H9 (cell line): ENCODE measurements at regions not wholly inside any gene's neighbourhood (a gene's known extent, or its start where the extent isn't known, plus 50 kb on each side); places are given as distances from the start of the nearest gene placed in this dataset.
A peak's percentile ranks its signal among the peaks of the same experiment; 100 is the strongest.

Source experiments
- DNase-seq: peaks from one replicate; pipeline ENCODE4 v3.0.0-alpha.2; 2017
- H2AFZ ChIP-seq: one replicate; pipeline ENCODE4 v1.6.1; 2013; ENCODE audit warnings: mild to moderate bottlenecking, low read length, control low read depth, moderate library complexity
- H2AK5ac ChIP-seq: 2 replicates; pipeline ENCODE4 v1.6.1; 2013; ENCODE audit warnings: low read length, control low read depth, mixed read lengths; ENCODE audit not compliant: insufficient read length
- H2BK120ac ChIP-seq: one replicate; pipeline ENCODE4 v1.6.1; 2013; ENCODE audit warnings: low read depth, mild to moderate bottlenecking, low read length, control low read depth, inconsistent platforms; ENCODE audit not compliant: poor library complexity, severe bottlenecking
- H2BK12ac ChIP-seq: 2 replicates; pipeline ENCODE4 v1.6.1; 2013; ENCODE audit warnings: low read length, control low read depth, mixed read lengths, low read depth; ENCODE audit not compliant: insufficient read length
- H2BK15ac ChIP-seq: 2 replicates; pipeline ENCODE4 v1.6.1; 2013; ENCODE audit warnings: low read depth, low read length, control low read depth
- H2BK20ac ChIP-seq: one replicate; pipeline ENCODE4 v1.6.1; 2013; ENCODE audit warnings: low read depth, mild to moderate bottlenecking, low read length, control low read depth, inconsistent platforms; ENCODE audit not compliant: poor library complexity, severe bottlenecking
- H2BK5ac ChIP-seq: 2 replicates; pipeline ENCODE4 v1.6.1; 2013; ENCODE audit warnings: low read length, control low read depth, mixed read lengths; ENCODE audit not compliant: insufficient read length
- H3K14ac ChIP-seq: 2 replicates; pipeline ENCODE4 v1.6.1; 2013; ENCODE audit warnings: low read length, control low read depth; ENCODE audit not compliant: insufficient read depth
- H3K18ac ChIP-seq: 2 replicates; pipeline ENCODE4 v1.6.1; 2013; ENCODE audit warnings: low read depth, mild to moderate bottlenecking, mixed read lengths, low read length, control low read depth; ENCODE audit not compliant: insufficient read length
- H3K23ac ChIP-seq: 2 replicates; pipeline ENCODE4 v1.6.1; 2013; ENCODE audit warnings: low read length, control low read depth, mixed read lengths, low read depth; ENCODE audit not compliant: insufficient read length
- H3K23me2 ChIP-seq: 2 replicates; pipeline ENCODE4 v1.6.1; 2013; ENCODE audit warnings: low read depth, mild to moderate bottlenecking, mixed read lengths, low read length, control low read depth; ENCODE audit not compliant: insufficient read length, poor library complexity, severe bottlenecking
- H3K27ac ChIP-seq: 2 replicates; pipeline ENCODE4 v1.5.1; 2013; ENCODE audit warnings: low read length, control low read depth, mixed read lengths, low read depth; ENCODE audit not compliant: insufficient read length
- H3K27me3 ChIP-seq: 2 replicates; pipeline ENCODE4 v1.6.1; 2013; ENCODE audit warnings: low read length, control low read depth, inconsistent platforms; ENCODE audit not compliant: insufficient read depth
- H3K4ac ChIP-seq: 2 replicates; pipeline ENCODE4 v1.6.1; 2013; ENCODE audit warnings: low read depth, mild to moderate bottlenecking, control low read depth, inconsistent platforms, low read length, moderate library complexity
- H3K4me1 ChIP-seq: 2 replicates; pipeline ENCODE4 v1.6.1; 2013; ENCODE audit warnings: low read length, control low read depth, inconsistent platforms; ENCODE audit not compliant: insufficient read depth
- H3K4me2 ChIP-seq: 2 replicates; pipeline ENCODE4 v1.6.1; 2013; ENCODE audit warnings: low read length, control low read depth, mixed read lengths; ENCODE audit not compliant: insufficient read length, insufficient read depth
- H3K56ac ChIP-seq: 2 replicates; pipeline ENCODE4 v1.6.1; 2013; ENCODE audit warnings: low read depth, mild to moderate bottlenecking, mixed read lengths, low read length, control low read depth; ENCODE audit not compliant: insufficient read length
- H3K79me1 ChIP-seq: 2 replicates; pipeline ENCODE4 v1.6.1; 2013; ENCODE audit warnings: low read depth, mild to moderate bottlenecking, moderate library complexity, low read length, control low read depth, inconsistent platforms; ENCODE audit not compliant: insufficient read depth, poor library complexity, severe bottlenecking
- H3K79me2 ChIP-seq: 2 replicates; pipeline ENCODE4 v1.6.1; 2013; ENCODE audit warnings: low read length, control low read depth, inconsistent platforms; ENCODE audit not compliant: insufficient read depth
- H3K9ac ChIP-seq: 2 replicates; pipeline ENCODE4 v1.6.1; 2013; ENCODE audit warnings: low read length, control low read depth, mixed read lengths; ENCODE audit not compliant: insufficient read length; ENCODE audit errors: extremely low read depth
- H3K9me3 ChIP-seq: one replicate; pipeline ENCODE4 v1.6.1; 2013; ENCODE audit warnings: low read depth, low read length, inconsistent platforms; ENCODE audit not compliant: control insufficient read depth
- H3T11ph ChIP-seq: one replicate; pipeline ENCODE4 v1.6.1; 2013; ENCODE audit warnings: mild to moderate bottlenecking, low read length, control low read depth, inconsistent platforms
- H4K20me1 ChIP-seq: one replicate; pipeline ENCODE4 v1.6.1; 2013; ENCODE audit not compliant: control insufficient read depth, insufficient read length, insufficient read depth
- H4K5ac ChIP-seq: 2 replicates; pipeline ENCODE4 v1.6.1; 2013; ENCODE audit warnings: low read depth, mild to moderate bottlenecking, mixed read lengths, low read length, control low read depth; ENCODE audit not compliant: insufficient read length
- H4K8ac ChIP-seq: replicated peaks from 2 replicates; pipeline ENCODE4 v1.6.1; 2013; ENCODE audit warnings: low read length, control low read depth, mixed read lengths, low read depth; ENCODE audit not compliant: insufficient read length
- H4K91ac ChIP-seq: 2 replicates; pipeline ENCODE4 v1.6.1; 2013; ENCODE audit warnings: low read depth, mild to moderate bottlenecking, moderate library complexity, mixed read lengths, low read length, control low read depth; ENCODE audit not compliant: insufficient read length
- H3K27ac Mint-ChIP-seq, 3 experiments: 2 replicates in 2 of 3; 3 replicates in 1 of 3; pipeline ENCODE4 v1.8.0; 2020 to 2021; ENCODE audit warnings: mixed read lengths in 3 of 3, mild to moderate bottlenecking in 1 of 3, moderate library complexity in 1 of 3
- H3K27me3 Mint-ChIP-seq: 2 replicates; pipeline ENCODE4 v1.8.0; 2021; ENCODE audit warnings: low read depth, mild to moderate bottlenecking, moderate library complexity, mixed read lengths
- H3K36me3 Mint-ChIP-seq, 3 experiments: 2 replicates in 2 of 3; 3 replicates in 1 of 3; pipeline ENCODE4 v1.8.0; 2020 to 2021; ENCODE audit warnings: low read depth in 3 of 3, mixed read lengths in 3 of 3; ENCODE audit not compliant: insufficient read depth in 1 of 3
- H3K4me1 Mint-ChIP-seq, 2 experiments: 2 replicates each; pipeline ENCODE4 v1.8.0; 2020; ENCODE audit warnings: mixed read lengths in 2 of 2
- H3K4me3 Mint-ChIP-seq, 2 experiments: 2 replicates in 1 of 2; 3 replicates in 1 of 2; pipeline ENCODE4 v1.8.0; 2020 to 2021; ENCODE audit warnings: mild to moderate bottlenecking in 2 of 2, mixed read lengths in 2 of 2, moderate library complexity in 1 of 2
- H3K9me3 Mint-ChIP-seq, 2 experiments: 2 replicates in 1 of 2; 3 replicates in 1 of 2; pipeline ENCODE4 v1.8.0; 2020; ENCODE audit warnings: mild to moderate bottlenecking in 2 of 2, mixed read lengths in 2 of 2, moderate library complexity in 1 of 2
- CTCF ChIP-seq: fragments of 200-600 bp; sonication (generic); conservative IDR thresholded peaks from 3 replicates; pipeline ENCODE4 v1.8.0; 2021; ENCODE audit warnings: antibody characterized with exemption, mild to moderate bottlenecking

GRCh38 chr3:65109966-65110500, 422.2 kb upstream of the ADAMTS9 start:
- Histone ChIP-seq H4K20me1 (no peaks in the 10 kb centered on the region), H3K27ac (no peak overlapping the region), H3K23me2 (no peaks in the 10 kb centered on the region), H2BK12ac (no peak overlapping the region), H3K56ac (no peak overlapping the region), H2AK5ac (no peak overlapping the region), H2BK15ac (no peak overlapping the region), H3K79me2 (no peaks in the 10 kb centered on the region), H2BK5ac (no peak overlapping the region), H3K4me2 (no peak overlapping the region), H3T11ph (no peak overlapping the region), H2BK120ac (no peak overlapping the region), H3K14ac (no peak overlapping the region), H2BK20ac (no peak overlapping the region), H3K18ac (no peak overlapping the region), H3K9me3 (no peaks in the 10 kb centered on the region), H4K8ac (no peak overlapping the region), H2AFZ (peak overlapping the region; percentile 48), H4K5ac (no peak overlapping the region), H4K91ac (no peak overlapping the region), H3K9ac (no peak overlapping the region), H3K27me3 (no peaks in the 10 kb centered on the region; the same call in 1 of the 2 replicates), H3K79me1 (no peaks in the 10 kb centered on the region), H3K4ac (no peak overlapping the region), H3K23ac (no peak overlapping the region), H3K4me1 (no peaks in the 10 kb centered on the region)
- Mint-ChIP-seq H3K4me3 (no peak overlapping the region), H3K9me3 (no peaks in the 10 kb centered on the region), H3K27ac (no peak overlapping the region), H3K4me1 (no peaks in the 10 kb centered on the region), H3K36me3 (no peaks in the 10 kb centered on the region), H3K27me3 (no peaks in the 10 kb centered on the region)
- DNase-seq: no peak
- TF ChIP-seq CTCF: no peak
